Panc1 (cell line): ENCODE measurements at regions not wholly inside any gene's neighbourhood (a gene's known extent, or its start where the extent isn't known, plus 50 kb on each side); places are given as distances from the start of the nearest gene placed in this dataset.

Experiments used
- POLR2AphosphoS5 ChIP-seq: IDR thresholded peaks from 2 replicates; pipeline ENCODE4 v1.6.1; 2012; ENCODE audit warnings: mild to moderate bottlenecking, low read depth, low read length, moderate library complexity
- SIN3A ChIP-seq: IDR thresholded peaks from 2 replicates; pipeline ENCODE4 v1.6.1; 2012; ENCODE audit warnings: low read depth, mild to moderate bottlenecking, low read length, moderate library complexity, borderline replicate concordance; ENCODE audit not compliant: insufficient read depth
- TCF7L2 ChIP-seq: IDR thresholded peaks from 2 replicates; pipeline ENCODE4 v1.6.1; 2011; ENCODE audit warnings: mild to moderate bottlenecking, low read depth, low read length, inconsistent platforms
- TF ChIP-seq, protein P1 (sequence below): fragments of 450-650 bp; IDR thresholded peaks from 2 replicates; pipeline ENCODE4 v1.5.1; 2017; ENCODE audit warnings: mild to moderate bottlenecking
- TF ChIP-seq, protein P2 (sequence below), 2 experiments: IDR thresholded peaks; 2 replicates each; pipeline ENCODE4 v1.6.1; 2011 to 2012; ENCODE audit warnings: low read depth in 2 of 2, control low read depth in 1 of 2, low read length in 1 of 2, mild to moderate bottlenecking in 1 of 2, moderate library complexity in 1 of 2; ENCODE audit not compliant: insufficient read depth in 1 of 2

DNA sequence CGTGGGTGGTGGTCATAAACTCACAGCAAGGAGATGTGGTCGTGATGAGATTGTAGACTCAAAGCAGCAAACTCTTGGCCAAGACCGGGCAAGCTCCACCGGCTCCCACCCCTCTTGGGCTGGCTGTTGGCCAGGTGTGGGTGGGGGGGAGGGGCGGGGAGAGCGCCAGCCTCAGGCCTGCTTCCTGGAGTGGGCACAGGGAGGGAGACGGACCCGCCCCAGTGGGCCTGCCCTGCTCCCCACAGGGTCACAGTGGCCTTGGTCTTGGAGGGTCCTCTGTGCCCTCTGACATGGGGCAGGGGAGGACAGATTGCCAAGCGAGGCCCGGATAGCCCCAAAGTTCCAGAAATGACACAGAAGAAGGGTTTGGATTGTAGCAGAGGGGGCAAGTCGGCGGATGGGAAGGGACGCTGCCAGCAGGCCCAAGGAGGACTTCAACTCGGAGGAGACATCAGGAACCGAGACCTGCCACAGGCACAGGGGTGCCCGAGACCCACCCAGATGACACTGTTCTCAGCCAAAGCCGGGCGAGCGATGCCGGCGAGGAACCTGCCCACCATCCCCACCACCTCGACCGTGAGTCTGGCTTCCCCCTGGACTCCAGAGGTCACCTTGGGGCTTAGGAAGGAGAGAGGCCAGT is 85.4 kb upstream of the ACTRT2 start:
- TF ChIP-seq, protein P1, sequence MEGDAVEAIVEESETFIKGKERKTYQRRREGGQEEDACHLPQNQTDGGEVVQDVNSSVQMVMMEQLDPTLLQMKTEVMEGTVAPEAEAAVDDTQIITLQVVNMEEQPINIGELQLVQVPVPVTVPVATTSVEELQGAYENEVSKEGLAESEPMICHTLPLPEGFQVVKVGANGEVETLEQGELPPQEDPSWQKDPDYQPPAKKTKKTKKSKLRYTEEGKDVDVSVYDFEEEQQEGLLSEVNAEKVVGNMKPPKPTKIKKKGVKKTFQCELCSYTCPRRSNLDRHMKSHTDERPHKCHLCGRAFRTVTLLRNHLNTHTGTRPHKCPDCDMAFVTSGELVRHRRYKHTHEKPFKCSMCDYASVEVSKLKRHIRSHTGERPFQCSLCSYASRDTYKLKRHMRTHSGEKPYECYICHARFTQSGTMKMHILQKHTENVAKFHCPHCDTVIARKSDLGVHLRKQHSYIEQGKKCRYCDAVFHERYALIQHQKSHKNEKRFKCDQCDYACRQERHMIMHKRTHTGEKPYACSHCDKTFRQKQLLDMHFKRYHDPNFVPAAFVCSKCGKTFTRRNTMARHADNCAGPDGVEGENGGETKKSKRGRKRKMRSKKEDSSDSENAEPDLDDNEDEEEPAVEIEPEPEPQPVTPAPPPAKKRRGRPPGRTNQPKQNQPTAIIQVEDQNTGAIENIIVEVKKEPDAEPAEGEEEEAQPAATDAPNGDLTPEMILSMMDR: no peak
- TF ChIP-seq, protein P2, sequence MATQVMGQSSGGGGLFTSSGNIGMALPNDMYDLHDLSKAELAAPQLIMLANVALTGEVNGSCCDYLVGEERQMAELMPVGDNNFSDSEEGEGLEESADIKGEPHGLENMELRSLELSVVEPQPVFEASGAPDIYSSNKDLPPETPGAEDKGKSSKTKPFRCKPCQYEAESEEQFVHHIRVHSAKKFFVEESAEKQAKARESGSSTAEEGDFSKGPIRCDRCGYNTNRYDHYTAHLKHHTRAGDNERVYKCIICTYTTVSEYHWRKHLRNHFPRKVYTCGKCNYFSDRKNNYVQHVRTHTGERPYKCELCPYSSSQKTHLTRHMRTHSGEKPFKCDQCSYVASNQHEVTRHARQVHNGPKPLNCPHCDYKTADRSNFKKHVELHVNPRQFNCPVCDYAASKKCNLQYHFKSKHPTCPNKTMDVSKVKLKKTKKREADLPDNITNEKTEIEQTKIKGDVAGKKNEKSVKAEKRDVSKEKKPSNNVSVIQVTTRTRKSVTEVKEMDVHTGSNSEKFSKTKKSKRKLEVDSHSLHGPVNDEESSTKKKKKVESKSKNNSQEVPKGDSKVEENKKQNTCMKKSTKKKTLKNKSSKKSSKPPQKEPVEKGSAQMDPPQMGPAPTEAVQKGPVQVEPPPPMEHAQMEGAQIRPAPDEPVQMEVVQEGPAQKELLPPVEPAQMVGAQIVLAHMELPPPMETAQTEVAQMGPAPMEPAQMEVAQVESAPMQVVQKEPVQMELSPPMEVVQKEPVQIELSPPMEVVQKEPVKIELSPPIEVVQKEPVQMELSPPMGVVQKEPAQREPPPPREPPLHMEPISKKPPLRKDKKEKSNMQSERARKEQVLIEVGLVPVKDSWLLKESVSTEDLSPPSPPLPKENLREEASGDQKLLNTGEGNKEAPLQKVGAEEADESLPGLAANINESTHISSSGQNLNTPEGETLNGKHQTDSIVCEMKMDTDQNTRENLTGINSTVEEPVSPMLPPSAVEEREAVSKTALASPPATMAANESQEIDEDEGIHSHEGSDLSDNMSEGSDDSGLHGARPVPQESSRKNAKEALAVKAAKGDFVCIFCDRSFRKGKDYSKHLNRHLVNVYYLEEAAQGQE (IDR thresholded peaks at IDR 0.05; ENCODE audit: insufficient read depth in 1 of 2, low read depth in 2 of 2, low read length in 1 of 2): no peak
- no peak for TF ChIP-seq SIN3A
- TF ChIP-seq POLR2AphosphoS5: no peak
- TF ChIP-seq TCF7L2: no peak
